GM18870 (cell line): ENCODE measurements at regions not wholly inside any gene's neighbourhood (a gene's known extent, or its start where the extent isn't known, plus 50 kb on each side); places are given as distances from the start of the nearest gene placed in this dataset.
"Not testable (repeated sequence)": the region's sequence is repeated elsewhere in the genome, so short reads cannot be mapped to it uniquely, and the experiment has no call there.

ENCODE experiments used
- ATAC-seq: cut with Tn5 transposase; IDR thresholded peaks from one replicate; pipeline ENCODE4 v1.9.1; 2021; ENCODE audit warnings: moderate library complexity; ENCODE audit not compliant: unreplicated experiment

DNA sequence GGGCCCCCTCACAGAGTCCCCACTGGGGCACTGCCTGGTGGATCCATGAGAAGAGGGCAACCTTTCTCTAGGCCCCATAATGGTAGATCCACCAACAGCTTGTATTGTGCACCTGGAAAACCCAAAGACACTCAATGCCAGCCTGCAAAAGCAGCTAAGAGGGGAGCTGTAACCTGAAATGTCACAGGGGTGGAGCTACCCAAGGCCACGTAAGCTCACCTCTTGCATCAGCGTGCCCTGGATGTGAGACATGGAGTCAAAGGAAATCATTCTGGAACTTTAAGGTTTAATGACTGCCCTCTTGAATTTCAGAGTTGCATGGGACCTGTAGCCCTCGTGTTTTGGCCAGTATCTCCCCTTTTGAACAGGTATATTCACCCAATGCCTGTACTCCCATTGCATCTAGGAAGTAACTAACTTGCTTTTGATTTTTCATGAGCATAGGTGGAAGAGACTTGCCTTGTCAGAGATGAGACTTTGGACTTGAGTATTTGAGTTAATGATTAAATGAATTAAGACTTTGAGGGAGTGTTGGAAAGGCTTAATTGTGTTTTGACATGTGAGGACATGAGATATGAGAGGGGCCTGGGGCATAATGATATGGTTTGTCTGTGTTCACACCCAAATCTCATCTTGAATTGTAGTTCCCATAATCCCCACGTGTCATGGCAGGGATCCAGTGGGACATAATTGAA, 900.9 kb upstream of the ROBO1 start:
- no peak for ATAC-seq

DNA sequence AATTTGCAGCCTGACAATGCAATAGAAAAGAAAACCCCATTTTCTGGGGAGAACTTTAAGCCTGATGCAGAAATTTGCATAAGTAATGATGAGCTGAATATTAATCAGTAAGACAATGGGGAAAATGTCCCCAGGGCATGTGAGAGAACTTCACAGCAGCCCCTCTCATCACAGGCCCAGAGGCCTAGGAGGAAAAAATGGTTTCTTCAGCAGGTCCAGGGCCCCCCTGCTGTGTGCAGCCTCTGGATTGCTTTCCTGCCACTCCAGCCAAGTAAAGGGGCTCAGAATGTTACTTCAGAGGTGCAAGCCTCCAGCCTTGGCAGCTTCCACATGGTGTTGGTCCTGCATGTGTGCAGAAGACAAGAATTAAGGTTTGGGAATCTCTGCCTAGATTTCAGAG, 900.3 kb upstream of the ROBO1 start:
- ATAC-seq, result no peak

DNA sequence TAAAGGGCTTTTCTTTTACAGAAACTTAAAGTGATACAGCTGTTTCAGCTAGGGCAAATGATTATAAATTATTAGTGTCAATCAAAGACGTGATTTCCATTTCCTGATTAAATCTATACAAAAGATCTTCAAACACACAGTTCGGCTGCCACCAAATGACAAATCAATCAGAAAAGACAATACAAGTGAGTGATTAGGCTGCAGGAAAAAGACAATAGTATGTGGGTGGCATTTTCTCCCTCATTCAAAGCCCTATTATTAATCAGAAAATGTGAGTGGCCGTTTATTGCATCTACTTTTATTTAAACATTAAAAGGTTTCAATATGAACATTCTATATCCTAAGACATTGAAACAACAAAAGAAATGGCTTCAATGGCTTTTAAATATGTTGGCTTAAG, 895.6 kb upstream of the ROBO1 start:
- ATAC-seq, result no peak

DNA sequence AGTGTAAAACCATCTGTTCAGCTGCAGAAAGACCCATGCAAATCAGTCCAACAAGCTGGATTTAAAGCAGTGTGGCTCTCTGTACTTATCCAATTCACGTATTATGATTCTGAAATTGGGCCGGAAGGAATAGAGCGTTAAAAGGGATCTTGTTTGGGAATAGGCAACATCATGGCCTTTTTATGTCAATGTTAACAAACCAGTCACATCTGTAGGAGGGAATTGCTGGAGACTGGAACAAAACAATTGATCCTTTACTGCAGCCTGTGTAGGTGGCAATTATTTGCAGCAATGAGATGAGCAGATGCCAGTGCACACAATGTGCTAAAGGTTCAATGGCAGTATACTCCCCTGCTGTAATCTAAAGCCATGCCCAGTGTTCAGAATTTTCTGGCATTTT, 887.4 kb upstream of the ROBO1 start:
- ATAC-seq, result no peak

DNA sequence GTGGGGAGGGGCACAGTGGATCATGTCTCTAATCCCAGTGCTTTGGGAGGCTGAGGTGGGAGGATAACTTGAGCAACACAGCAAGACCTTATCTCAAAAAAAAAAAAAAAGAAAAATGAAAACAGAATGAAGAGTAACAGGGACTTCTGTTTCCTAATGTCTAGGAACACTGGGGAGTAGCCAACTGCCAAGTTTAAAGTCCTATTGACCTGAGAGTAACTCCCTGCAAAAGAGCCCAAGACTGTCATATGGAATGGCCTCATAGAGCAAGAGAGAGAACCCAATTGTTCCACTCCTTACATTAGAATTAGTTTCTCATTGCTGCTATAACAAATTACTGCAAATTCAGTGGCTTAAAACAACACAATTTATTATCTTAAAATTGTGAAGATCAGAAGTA, 881.4 kb upstream of the ROBO1 start:
- ATAC-seq, result no peak

DNA sequence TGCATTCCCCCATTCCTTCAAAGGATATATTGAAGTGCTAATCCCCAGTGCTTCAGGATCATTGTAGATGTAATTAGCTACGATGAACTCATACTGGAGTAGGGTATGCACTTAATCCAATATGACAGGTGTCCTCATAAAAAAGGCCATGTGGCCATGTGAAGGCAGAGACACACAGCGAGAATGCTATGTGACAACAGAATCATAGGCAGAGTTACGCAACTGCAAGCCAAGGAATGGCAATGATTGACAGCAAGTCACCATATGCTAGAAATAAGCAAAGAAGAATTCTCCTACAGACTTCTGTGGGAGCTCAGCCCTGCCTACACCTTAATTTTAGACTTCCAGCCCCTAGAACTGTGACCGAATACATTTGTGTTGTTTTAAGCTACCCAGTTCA, 875.6 kb upstream of the ROBO1 start:
- no peak for ATAC-seq

DNA sequence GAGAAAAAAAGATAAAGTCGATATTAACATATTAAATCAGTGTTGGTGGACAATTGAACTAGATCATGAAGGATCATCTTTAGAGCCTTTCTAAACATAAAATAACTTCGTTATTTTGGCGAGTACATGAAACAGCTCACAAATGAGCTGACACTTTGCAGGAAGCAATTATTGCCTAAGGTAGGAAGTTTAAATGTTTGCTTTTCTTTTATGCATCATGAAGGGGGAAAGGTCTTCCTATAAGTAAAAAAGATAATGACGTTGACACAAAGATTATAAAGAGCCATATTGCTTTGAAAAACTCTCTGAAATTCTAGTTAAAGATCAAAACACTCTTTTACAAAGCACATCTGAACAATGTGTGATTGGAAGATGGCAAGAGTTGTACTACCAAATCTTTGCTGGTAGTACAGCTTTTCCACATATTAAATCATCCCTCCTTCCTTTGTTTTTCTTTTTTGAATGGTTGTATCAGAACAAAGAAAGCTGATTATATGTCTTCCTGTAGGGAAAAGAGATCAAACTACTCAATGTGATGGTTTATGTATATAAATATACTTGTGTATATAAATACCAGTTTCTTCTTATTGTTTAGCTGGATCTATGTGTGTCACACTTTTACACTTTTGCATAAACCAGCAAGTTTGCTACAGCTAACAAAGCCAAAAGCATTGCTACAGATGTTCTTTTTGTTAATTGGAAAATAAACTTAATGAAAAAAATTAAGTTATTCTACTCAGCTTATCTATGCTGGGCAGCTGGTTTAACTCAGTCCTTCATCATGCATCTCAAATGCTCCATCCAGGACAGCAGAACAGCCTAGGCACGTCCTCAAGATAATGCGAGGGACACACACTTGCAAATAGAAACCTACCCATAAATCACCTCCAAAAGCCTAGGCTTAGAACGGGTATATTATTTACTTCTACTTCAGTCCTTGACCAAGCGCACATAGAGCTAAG, 850.8 kb upstream of the ROBO1 start:
- no peak for ATAC-seq

DNA sequence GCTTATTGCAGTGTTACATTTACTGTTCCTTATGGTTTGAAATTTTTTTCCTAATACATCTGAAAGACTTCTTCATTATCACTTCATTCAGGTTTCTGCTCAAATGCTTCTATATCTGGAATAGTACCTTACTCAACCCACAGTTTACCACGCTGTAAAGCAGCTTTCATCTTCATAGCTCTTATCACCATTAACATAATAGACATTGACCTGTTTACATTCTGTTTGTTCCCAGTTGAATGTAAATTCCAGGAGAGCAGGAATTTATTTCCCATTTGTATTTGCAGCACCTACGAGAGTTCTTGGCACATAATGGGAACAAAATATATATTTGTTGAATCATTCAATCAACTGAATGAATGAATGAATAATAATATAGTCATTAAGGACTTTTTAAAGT, 844.6 kb upstream of the ROBO1 start:
- ATAC-seq, result no peak

DNA sequence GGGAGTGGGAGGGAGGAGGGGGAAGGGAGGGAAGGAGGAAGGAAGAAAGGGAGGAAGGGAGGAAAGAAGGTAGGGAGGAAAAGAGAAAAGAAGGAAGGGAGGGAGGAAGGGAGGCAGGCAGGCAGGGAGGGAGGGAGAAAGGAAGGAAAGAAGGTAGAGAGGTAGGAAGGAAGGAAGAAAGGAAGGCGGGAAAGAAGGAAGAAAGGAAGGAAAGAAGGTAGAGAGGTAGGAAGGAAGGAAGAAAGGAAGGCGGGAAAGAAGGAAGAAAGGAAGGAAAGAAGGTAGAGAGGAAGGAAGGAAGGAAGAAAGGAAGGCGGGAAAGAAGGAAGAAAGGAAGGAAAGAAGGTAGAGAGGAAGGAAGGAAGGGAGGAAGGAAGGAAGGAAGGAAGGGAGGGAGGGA, 840.3 kb upstream of the ROBO1 start:
- not testable (repeated sequence) for ATAC-seq

DNA sequence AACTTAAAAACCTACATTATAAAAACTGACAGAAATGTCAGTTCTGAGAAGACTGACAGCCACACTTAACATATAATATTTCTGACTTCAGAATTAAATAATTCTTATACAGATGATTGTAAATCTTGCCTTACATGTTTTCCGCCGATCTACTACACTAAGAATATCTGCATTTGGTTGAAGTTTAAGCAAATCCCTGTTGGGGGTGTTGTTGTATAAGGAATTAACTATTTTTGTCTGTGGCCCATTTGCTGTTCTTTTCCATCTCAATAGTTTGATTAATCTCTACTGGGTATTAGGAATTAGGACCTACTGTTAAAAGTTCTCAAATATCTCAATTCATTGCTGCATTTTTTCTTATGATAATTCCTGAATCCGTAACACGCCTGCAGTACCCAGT, 838.3 kb upstream of the ROBO1 start:
- no peak for ATAC-seq

DNA sequence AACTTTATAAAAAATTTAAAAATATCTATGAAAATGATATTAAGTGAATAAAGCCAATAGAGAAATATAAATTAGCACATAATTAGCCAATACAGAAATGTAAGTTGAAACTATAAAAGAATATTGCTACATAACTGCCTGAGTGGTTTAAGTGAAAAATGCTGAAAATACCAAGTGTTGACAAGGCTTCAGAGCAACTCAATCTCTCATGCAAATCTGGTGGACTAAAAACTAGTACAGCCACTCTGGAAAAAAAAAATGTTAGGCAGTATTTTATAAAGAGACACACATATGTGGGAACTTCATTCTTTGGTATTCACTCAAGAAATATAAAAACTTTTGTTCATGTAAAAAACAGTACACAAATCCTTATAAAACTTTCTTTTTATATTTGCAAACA, 833.7 kb upstream of the ROBO1 start:
- ATAC-seq, result no peak

DNA sequence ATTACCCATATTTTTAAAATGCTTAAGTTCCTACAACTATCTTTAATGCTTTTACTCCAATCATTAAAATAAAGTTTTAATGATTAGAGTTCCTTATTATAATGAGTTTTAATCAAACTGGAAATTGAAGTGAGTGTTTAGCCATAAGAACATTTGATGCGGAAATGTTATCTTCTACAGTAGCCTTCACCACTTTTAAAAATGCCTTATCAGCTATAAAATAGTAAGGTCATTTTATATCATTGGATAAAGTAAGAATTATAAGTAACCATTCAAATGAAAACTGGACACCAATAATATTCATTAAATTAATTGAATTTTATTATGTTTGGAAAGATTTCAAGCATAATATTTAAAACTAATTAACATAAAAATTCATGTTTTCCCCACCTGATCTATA, 825.0 kb upstream of the ROBO1 start:
- ATAC-seq, result no peak

DNA sequence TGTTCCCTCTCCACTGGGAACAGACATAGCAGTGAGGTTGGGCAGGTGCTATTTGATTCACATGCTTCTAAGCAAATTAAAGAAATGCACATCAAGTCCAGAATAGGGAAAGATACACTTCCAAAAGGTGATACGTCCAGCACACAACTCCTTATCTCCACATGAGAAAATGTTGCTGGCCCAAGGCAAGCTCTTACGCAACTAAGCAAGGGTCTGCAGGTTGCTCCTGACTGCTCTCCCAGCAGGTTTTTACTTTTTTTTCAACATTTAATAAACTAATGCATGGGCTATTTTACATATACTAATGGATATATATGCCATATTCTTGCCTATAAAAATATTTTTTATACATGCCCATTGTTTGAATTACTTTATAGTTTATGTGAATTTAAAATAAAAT, 818.5 kb upstream of the ROBO1 start:
- no peak for ATAC-seq

DNA sequence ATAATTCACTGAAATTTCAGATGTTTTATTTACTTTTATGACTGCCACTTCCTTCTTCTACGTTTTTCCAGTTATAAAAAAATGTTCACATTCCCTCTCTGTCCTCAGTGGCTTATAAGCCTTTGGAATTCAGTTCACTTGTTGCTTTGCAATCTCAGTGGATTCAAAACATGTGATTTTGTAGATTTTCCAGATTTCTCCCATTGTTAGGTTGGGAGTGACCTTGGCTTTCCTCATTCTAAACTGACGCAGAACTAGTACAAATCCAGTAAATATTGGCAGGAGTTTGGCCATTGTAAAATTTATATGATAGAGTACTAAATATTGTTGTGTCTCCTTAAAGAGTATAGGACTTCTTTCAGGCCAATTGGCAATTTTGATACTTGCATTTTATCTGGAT, 812.3 kb upstream of the ROBO1 start:
- no peak for ATAC-seq

DNA sequence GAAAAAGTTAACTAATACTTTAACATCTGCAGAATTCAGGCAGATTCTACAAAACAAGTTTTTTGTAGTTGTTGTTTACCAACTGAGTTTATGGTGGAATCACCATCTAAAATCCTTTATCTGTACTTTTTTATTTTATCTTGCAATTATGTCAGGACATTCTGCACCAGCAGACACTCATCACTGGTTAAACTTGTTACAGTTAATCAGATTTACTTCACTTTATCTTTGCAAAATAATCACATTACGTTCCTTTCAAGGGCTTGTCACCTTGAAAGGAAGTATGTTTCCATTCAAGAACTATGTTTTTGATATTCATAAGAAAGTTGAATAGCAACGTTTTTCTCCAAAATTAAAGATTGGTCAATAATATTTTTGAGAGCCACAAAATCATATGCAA, 796.6 kb upstream of the ROBO1 start:
- no peak for ATAC-seq

DNA sequence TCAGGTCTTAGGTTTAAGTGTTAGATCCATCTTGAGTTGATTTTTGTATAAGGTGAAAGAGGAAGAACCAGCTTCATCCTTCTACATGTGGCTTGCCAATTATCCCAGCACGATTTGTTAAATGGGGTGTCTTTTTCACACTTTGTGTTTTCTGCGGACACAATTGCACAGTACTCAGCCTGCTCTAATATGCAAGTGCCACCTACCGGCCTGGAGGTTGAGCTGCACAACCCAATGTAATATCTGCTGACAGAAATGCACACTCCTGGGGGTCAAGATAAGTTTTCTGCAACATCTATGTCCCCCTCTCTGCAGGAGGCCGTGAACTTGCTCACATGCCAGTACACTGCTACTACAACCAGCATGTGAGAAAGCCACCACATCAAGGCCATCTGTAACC, 791.9 kb upstream of the ROBO1 start:
- ATAC-seq, result no peak

DNA sequence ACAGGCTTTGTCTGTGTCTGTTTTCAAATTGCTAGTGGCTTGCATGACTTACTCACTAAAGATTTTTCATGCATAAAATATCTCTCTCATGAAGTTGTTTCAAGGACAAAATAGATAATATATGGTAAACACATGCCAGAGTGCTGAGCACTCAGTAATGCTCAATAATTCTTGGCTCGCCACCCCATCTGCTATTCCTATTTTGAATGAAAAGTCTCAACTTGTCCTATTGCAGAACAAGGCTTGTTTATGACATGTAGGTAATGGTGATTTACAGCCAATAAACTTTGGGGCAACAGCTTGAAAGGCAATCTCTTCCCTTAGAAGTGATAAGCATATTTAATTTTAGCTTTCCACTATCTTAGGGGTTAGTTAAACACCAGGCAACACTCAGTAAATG, 789.0 kb upstream of the ROBO1 start:
- no peak for ATAC-seq

DNA sequence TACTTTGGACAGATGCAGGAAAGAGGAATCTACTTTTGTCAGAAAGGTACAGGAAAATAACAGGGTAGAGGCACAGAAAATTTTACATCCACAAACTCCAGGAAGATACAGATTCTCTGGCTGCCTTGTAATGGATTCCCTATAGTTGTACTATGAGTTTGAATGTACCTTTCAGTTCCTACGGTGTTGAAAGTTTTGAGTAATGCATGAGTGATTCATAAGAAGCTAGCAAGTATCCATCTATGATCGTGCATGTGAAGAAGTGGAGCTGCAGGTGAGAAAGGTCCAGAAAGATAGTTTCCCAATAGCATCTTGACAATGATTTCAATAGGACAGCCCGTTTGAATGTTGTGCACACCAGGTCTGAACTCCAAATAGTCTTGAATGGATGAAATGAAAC, 786.5 kb upstream of the ROBO1 start:
- no peak for ATAC-seq

DNA sequence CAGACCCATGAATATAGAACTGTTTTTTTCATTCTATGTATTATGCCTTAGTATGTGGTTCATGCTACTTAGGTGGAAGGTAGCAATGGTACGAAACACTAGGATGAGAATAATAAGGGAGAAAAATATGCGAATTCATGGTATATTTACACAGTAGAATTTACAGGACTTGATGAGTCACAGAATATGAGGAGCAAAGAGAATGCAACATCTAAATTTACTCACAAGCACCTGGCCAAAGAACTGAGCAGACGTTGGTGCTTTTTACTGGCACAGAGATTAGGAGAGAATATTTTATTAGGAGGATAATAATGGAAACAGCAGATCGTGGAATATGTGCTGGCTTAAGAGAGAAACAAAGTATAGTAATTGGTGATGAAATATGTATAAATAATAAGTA, 785.4 kb upstream of the ROBO1 start:
- no peak for ATAC-seq

DNA sequence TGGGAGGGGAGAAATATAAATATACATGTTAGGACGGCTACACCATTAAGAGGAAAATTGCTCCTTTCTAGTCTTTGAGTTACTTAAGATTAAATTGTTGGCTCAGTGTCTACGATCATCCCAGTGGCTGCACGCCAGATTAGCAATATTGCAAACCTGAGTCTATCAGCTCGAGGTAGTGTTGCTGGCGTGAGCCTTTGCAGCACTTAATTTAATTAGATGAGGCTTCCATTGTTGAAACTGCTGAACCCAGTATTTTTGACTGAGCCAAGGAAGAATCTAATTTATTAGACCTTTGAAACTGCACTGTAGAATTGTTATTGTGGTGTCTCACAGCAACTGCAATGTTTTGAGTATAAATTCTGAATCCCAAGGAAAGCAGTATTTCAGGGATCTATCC, 782.4 kb upstream of the ROBO1 start:
- ATAC-seq, result no peak

DNA sequence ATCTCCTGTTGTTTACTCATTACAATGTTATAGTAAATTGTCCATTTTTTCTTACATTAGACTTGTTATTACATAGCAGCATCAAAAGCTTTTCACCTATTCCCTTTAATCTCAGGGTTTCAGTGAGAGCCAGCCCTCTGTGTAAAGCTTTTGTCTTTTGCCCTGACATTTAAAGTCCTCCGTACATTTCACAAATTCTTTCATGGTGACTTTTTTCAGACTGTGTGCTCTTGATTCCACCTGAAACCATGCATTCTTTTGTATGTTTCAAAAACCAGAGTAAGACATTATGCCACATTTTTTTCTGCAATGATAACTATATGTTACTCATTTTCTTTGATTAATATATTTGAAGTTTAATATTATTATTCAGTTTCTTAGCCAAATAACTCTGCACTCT, 781.4 kb upstream of the ROBO1 start:
- ATAC-seq, result no peak

DNA sequence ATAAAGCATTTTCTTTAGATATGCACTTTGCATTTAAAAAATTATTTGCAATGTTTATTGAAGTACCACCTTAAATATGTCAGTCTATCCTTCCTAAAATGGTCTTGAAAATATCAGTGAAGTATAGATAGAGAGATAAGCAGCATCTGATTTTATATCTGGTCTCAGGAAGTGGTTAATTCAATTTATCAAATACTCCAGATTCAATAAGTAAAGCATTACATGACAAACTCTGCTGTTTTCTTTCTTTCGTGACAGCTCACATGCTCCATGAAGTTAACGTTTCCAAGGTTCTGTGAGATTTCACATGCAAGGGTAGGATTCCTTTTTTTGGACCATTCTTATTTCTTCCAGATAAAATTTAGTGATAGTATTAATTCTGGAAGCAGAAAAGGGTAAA, 775.4 kb upstream of the ROBO1 start:
- ATAC-seq, result no peak
